ENCODE measurements at regions not wholly inside any gene's neighbourhood (a gene's known extent, or its start where the extent isn't known, plus 50 kb on each side); places are given as distances from the start of the nearest gene placed in this dataset.

GRCh38 chr17:77566151-77566550 is 392.4 kb upstream of the TNRC6C start:
- no peak for TF ChIP-seq SP1 (IDR thresholded peaks at IDR 0.05)
- TF ChIP-seq CTCF (IDR thresholded peaks at IDR 0.05; ENCODE audit: low read depth, low read length, missing input control): no peak
- no peak for TF ChIP-seq FOXA2 (IDR thresholded peaks at IDR 0.05)
- TF ChIP-seq, protein P1, sequence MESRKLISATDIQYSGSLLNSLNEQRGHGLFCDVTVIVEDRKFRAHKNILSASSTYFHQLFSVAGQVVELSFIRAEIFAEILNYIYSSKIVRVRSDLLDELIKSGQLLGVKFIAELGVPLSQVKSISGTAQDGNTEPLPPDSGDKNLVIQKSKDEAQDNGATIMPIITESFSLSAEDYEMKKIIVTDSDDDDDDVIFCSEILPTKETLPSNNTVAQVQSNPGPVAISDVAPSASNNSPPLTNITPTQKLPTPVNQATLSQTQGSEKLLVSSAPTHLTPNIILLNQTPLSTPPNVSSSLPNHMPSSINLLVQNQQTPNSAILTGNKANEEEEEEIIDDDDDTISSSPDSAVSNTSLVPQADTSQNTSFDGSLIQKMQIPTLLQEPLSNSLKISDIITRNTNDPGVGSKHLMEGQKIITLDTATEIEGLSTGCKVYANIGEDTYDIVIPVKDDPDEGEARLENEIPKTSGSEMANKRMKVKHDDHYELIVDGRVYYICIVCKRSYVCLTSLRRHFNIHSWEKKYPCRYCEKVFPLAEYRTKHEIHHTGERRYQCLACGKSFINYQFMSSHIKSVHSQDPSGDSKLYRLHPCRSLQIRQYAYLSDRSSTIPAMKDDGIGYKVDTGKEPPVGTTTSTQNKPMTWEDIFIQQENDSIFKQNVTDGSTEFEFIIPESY (IDR thresholded peaks at IDR 0.05): no peak
- TF ChIP-seq, protein P2, sequence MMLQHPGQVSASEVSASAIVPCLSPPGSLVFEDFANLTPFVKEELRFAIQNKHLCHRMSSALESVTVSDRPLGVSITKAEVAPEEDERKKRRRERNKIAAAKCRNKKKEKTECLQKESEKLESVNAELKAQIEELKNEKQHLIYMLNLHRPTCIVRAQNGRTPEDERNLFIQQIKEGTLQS (IDR thresholded peaks at IDR 0.05): no peak
- TF ChIP-seq, protein P3, sequence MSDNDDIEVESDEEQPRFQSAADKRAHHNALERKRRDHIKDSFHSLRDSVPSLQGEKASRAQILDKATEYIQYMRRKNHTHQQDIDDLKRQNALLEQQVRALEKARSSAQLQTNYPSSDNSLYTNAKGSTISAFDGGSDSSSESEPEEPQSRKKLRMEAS (IDR thresholded peaks at IDR 0.05): no peak

All from liver (tissue), 3 donors.